ENCODE measurements at regions not wholly inside any gene's neighbourhood (a gene's known extent, or its start where the extent isn't known, plus 50 kb on each side); places are given as distances from the start of the nearest gene placed in this dataset.
"Not testable (repeated sequence)": the region's sequence is repeated elsewhere in the genome, so short reads cannot be mapped to it uniquely, and the experiment has no call there.

DNA sequence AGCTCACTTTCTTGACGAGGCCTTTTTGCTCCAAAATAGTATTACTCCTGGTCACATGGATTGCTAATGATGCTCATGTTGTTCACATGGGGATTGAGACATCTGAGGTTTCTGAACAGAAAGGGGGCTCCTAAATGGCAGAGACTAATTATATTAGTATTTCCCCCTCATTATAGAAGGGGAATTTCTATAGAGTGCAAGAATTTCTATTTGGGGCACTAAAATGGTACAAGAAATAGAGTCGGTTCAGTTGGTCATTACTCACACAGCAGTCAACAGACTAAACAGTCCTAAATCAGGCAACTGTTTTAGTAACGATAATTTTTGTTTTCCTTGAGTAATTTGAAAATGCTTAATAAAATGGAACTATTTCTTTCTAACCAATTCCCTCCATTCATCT is 108.9 kb downstream of the DACT1 start:
- no peak overlapping the region for H3K27ac Mint-ChIP-seq (ENCODE audit: unreplicated experiment)

DNA sequence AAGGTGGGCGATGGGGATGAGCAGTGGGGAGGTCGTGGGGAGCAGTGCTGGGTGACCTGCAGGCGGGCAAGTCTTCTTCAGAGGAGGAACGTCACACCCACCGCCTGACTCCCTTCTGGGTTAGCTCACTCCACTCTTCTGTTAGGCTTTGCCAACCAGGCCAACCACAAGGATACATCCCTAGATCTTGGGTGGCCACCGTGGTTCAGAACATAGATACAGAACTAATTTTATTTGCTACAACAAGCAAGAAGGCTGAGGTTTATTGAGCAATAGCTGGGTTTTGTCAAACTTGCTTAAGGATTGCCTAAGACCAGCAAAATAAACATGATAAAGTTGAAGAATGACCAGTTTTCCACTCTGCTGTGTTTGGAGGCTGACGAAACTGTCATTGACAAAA is 109.4 kb downstream of the DACT1 start:
- Mint-ChIP-seq H3K27ac (ENCODE audit: unreplicated experiment) (no peak overlapping the region), H3K9me3 (ENCODE audit: unreplicated experiment) (no peaks in the 10 kb centered on the region), H3K36me3 (ENCODE audit: unreplicated experiment) (no peaks in the 10 kb centered on the region), H3K4me1 (ENCODE audit: unreplicated experiment) (peaks cover 25% of the 10 kb centered on the region), H3K4me3 (ENCODE audit: unreplicated experiment) (no peak overlapping the region), H3K27me3 (ENCODE audit: unreplicated experiment) (no peaks in the 10 kb centered on the region)
- TF ChIP-seq, protein P1, sequence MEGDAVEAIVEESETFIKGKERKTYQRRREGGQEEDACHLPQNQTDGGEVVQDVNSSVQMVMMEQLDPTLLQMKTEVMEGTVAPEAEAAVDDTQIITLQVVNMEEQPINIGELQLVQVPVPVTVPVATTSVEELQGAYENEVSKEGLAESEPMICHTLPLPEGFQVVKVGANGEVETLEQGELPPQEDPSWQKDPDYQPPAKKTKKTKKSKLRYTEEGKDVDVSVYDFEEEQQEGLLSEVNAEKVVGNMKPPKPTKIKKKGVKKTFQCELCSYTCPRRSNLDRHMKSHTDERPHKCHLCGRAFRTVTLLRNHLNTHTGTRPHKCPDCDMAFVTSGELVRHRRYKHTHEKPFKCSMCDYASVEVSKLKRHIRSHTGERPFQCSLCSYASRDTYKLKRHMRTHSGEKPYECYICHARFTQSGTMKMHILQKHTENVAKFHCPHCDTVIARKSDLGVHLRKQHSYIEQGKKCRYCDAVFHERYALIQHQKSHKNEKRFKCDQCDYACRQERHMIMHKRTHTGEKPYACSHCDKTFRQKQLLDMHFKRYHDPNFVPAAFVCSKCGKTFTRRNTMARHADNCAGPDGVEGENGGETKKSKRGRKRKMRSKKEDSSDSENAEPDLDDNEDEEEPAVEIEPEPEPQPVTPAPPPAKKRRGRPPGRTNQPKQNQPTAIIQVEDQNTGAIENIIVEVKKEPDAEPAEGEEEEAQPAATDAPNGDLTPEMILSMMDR (IDR thresholded peaks at IDR 0.05): no peak
- DNase-seq (ENCODE audit: extremely low spot score, unreplicated experiment): no peak

More for the DNA sequence above, 108.9 kb downstream of the DACT1 start:
- H3K36me3 Mint-ChIP-seq (ENCODE audit: unreplicated experiment): no peaks in the 10 kb centered on the region
- peaks cover 25% of the 10 kb centered on the region for H3K4me1 Mint-ChIP-seq (ENCODE audit: unreplicated experiment)
- H3K4me3 Mint-ChIP-seq (ENCODE audit: unreplicated experiment): no peak overlapping the region
- no peak for DNase-seq (ENCODE audit: extremely low spot score, unreplicated experiment)
- H3K9me3 Mint-ChIP-seq (ENCODE audit: unreplicated experiment): no peaks in the 10 kb centered on the region
- no peaks in the 10 kb centered on the region for H3K27me3 Mint-ChIP-seq (ENCODE audit: unreplicated experiment)
- TF ChIP-seq, protein P1 (IDR thresholded peaks at IDR 0.05): no peak

DNA sequence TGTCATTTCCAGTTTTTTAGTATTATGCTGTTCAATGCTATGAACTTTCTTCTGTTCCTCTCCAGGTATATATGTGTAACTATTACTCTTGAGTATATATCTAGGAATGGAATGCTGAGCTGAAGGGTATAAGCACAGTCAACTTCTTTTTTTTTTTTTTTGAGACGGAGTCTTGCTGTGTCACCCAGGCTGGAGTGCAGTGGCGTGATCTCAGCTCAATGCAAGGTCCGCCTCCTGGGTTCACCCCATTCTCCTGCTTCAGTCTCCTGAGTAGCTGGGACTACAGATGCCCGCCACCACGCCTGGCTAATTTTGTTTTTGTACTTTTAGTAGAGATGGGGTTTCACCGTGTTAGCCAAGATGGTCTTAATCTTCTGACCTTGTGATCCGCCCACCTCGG is 110.5 kb downstream of the DACT1 start:
- not testable (repeated sequence) for H3K4me3 Mint-ChIP-seq (ENCODE audit: unreplicated experiment); H3K9me3 Mint-ChIP-seq (ENCODE audit: unreplicated experiment); H3K27me3 Mint-ChIP-seq (ENCODE audit: unreplicated experiment); H3K27ac Mint-ChIP-seq (ENCODE audit: unreplicated experiment); DNase-seq (ENCODE audit: extremely low spot score, unreplicated experiment); H3K36me3 Mint-ChIP-seq (ENCODE audit: unreplicated experiment)
- peaks cover 25% of the 10 kb centered on the region for H3K4me1 Mint-ChIP-seq (ENCODE audit: unreplicated experiment)

DNA sequence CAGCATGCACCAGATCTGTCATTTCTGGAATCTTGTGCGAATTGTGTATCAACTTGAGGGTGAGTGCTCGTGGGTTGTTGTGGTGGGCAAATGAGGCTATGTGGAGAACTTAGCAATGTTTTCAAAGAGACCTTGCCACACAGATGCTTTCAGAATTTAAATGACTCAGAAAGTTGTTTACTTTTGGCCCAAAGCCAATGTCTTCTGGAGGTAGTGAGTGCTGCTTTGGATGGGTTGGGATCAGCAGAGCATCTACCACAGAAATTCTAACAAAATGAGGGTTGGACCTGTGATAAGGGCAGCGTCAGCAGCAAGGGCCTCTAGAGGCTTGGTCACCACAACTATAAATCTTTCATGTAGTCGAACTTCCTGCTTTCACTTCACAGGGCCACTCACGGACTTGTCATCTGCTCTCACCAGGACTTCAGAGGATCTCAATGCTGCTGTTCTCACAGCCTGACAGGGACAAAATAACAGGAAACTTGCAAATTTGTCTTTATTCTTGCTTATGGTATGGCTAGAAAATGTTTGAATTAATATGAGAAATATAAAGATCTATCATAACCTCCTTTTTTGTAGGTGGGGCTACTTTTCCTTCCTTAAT is 111.4 kb downstream of the DACT1 start:
- H3K27me3 Mint-ChIP-seq (ENCODE audit: unreplicated experiment): no peaks in the 10 kb centered on the region
- no peak for DNase-seq (ENCODE audit: extremely low spot score, unreplicated experiment)
- no peak overlapping the region for H3K27ac Mint-ChIP-seq (ENCODE audit: unreplicated experiment)
- H3K36me3 Mint-ChIP-seq (ENCODE audit: unreplicated experiment): no peaks in the 10 kb centered on the region
- peaks cover 25% of the 10 kb centered on the region for H3K4me1 Mint-ChIP-seq (ENCODE audit: unreplicated experiment)
- no peaks in the 10 kb centered on the region for H3K9me3 Mint-ChIP-seq (ENCODE audit: unreplicated experiment)
- TF ChIP-seq, protein P1 (IDR thresholded peaks at IDR 0.05): no peak
- H3K4me3 Mint-ChIP-seq (ENCODE audit: unreplicated experiment): no peak overlapping the region

DNA sequence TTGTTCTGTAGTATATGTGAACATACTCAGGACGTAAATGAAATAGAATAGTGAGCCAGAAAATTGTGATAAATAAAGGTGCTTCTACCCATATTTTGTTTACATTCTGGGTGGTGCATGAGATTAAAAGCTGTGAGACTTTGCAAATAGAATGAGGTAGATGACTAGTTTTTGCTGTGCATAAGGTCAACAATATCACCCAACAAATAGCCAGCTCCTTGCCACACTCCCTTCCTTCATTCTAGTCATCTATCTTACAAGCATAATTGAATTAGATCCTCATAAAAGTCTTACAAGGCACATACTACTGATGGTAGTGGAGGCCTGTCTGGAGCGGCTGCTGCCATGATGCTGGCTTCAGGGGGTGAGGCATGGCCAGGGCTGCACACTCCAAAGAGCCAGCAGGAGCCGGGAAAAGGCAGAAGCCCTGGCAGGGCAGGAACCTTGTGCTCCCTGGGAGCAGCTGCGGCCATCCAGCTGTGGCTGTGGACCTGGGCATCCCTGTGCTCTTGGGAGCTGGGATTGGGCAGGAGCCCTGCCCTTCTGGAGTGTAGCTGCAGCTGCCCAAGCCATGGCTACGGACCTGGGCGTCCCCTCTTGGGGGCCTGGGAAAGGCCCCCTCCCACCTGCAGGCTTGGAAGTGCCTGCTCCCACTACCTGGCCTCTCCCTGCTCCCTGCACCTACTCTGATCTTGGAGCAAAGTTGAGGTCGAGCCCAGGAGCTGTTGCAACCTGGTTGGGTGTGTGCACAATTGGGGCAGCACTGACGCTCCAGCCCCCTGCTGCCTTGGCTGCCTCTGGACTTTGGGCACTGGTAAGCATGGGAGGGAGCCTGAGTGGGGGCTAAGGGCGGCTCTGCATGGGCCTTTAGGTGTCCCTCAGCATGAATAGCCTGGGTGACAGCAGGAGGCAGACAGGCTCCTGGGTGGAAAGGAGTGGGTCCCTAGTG is 112.8 kb downstream of the DACT1 start:
- Mint-ChIP-seq H3K36me3 (ENCODE audit: unreplicated experiment) (no peaks in the 10 kb centered on the region), H3K27me3 (ENCODE audit: unreplicated experiment) (no peaks in the 10 kb centered on the region), H3K27ac (ENCODE audit: unreplicated experiment) (no peak overlapping the region), H3K4me3 (ENCODE audit: unreplicated experiment) (no peak overlapping the region), H3K4me1 (ENCODE audit: unreplicated experiment) (peaks cover 21% of the 10 kb centered on the region), H3K9me3 (ENCODE audit: unreplicated experiment) (no peaks in the 10 kb centered on the region)
- DNase-seq (ENCODE audit: extremely low spot score, unreplicated experiment): no peak
- TF ChIP-seq, protein P1 (IDR thresholded peaks at IDR 0.05): no peak

All from osteocyte (in vitro differentiated cells).